ENCODE measurements at regions not wholly inside any gene's neighbourhood (a gene's known extent, or its start where the extent isn't known, plus 50 kb on each side); places are given as distances from the start of the nearest gene placed in this dataset.
"Not testable (repeated sequence)": the region's sequence is repeated elsewhere in the genome, so short reads cannot be mapped to it uniquely, and the experiment has no call there.

DNA sequence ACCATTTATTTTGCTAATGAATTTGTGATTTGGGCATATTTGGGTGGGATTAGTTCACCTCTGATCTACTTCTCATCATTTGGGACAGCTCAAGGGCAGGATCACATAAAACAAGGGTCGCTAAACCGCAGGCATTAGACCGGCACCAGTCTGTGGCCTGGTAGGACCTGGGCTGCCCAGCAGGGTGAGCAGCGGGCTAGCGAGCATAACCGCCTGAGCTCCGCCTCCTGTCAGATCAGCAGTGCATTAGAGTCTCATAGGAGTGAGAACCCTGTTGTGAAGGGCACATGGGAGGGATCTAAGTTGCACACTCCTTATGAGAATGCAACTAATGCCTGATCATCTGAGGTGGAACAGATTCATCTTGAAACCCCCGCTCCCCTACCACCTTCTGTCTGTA lies 785.3 kb downstream of the TRHDE start:
- no peak for DNase-seq

DNA sequence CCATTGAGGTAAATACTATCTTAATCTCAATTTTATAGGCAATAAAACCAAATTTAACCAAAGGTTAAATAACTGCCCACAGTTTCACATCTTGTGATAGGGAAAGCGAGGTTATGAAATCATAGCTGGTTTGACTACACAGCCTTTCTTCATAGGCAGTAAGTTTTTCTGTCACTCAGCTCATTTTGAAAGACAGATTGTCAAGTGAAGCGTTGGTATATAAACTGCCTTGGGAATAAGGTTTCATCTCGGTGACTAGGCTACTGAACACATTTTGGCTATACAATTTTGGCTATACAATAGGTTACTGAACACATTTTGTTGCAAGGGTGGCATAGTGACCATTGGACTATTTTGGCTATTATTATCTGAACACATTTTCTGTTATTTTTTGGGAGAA lies 793.7 kb downstream of the TRHDE start:
- DNase-seq: no peak

DNA sequence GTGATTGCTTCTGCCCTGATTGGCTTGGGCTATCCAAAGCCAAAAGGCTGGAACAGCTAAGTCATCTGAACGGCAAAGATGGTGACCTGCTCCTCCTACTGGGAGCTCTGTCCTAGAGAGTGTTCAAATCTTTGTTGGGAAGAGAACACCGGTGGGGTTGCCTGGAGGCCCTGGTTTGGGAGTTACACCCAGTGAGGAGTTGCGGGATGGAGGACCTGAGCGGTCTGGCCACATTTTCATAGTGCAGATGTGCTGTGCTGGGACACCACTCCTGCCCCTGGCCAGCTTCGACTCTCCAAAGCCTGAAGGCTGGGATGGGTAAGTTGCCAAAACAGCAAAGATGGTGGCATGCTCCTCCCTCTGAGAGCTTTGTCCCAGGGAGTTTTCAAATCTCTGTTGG lies 795.4 kb downstream of the TRHDE start:
- DNase-seq: no peak

DNA sequence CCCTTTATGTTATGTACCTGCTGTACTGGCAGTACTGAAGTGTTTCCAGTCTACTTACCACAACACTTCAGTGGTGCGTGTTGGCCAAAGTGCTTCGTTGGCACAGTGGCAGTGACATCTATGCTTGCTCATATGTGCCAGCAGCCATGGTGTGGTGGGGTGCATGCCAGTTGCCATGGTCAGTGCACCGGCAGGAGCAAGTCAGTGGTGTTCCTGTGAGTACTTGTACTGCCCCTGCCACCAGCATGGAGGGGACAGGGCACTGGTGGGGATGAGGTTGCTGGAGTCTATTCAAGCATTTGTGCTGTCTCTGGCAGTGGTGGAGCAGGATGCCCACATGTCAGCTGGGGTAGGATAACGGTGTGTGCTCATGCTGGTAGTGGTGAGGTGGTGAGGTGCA lies 800.0 kb downstream of the TRHDE start:
- no peak for DNase-seq

DNA sequence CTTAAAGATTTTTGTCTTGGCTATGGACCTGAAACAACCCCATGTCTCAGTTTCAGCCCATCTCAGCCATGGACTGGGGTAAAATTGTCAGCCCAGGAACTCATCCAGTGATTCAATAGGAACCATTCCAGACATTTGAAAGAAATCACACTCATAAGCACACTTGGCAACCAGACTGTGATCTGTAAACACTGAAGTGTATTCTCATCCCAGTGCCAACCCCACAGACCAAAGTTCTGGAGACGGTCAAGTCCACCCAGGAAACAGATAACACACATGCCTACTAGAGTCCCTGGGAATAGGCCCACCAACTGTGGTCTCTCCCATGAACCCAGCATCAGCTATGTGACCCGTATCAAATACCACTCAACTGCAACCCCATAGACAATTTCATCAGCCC lies 804.6 kb downstream of the TRHDE start:
- DNase-seq: no peak

GRCh38 chr12:73083736-73084135 lies 811.6 kb downstream of the TRHDE start:
- no peak for DNase-seq

DNA sequence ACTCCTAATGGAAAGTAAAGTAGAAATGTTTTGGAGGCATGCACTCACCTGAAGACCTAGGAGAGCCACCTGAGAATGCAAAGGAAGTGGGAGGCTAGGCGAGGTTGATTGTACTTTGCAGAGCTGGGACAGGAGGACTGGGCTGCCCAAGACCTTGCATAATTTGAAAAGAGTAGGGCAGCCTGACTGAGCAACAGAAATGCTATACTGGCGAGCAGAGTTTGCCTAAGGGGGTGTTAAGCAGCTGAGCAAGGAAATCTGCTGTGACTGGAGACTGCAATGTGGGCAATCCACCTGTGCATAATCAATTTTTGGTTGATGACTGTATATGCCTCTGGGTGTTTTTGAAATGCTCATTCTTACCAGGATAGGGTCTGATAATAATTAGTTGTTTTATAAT lies 834.1 kb downstream of the TRHDE start:
- DNase-seq: no peak

DNA sequence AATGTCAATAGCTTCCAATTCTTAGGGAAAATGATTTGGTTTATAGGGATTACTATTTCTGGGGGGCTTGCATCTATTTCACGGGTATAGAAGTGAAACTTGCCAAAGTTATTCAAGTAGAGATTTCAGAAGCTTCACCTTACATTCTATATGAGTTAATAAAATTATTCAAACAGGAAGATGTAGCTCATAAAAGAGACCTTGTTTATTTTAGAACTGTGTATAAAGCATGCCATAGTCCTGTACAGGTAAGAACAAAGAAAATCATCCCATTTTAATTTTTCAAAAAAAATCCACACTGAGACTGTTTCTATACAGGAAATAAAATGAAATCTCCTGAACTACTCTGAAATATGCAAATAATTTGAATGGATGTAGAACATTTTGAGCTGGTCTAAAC lies 834.7 kb downstream of the TRHDE start:
- no peak for DNase-seq

DNA sequence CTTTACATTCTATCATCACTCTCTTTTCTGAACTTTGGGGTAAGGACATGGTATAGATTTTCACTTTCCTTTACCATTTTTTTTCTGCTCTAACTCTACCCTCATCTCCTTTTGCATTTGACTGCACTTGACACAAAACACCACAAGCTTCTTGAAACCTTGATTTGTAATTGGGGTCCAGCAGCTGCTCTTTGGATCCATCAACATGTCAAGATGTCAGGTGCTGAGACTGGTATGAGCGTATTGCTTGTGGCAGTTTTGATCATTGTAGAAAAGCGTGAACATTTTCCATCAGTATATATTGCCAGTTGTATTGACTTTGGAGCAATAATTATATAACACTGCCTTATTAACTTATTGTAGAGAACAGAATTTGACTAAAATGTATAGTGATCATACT lies 838.6 kb downstream of the TRHDE start:
- DNase-seq: no peak

- no peak for DNase-seq
Measured at GRCh38 chr12:73112035-73112816, 840.1 kb downstream of the TRHDE start.

DNA sequence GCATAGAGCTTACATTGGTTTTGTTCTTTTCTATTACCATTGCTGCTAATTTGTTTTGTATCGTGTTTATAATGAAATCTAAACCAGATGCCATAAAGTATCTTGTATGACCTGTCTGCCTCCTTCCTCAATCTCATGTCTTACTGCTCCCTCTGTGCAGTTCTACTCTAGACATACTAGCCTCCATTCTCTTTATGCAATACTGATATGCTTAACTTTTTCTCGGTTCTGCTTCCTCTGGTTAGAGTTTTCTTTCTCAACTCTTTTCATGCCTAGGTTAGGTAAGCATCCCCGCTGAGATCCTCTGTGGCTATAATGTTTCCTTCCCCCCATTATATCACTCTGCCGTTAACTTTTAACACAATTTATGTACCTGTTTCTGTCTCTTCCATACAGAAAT lies 852.3 kb downstream of the TRHDE start:
- DNase-seq: no peak

DNA sequence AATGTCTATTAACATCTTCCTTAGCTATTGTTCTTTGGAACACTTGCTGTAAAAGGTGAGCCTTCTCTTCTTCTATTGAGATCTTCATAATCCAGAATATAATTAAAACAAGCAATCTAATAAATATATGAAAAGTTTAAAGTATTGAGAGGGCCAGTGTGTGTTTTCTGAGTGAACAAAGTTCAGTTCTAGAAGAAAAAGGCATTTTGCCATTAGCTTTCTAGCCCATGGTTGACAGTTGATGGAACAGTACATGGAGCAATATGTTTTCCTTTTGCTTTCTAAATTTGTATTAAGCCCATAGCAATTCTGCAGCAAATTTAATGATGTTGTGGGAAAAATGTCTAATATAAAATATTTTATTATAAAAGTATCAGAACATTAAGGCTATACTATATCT lies 853.0 kb downstream of the TRHDE start:
- DNase-seq: no peak

- DNase-seq: no peak
Measured at GRCh38 chr12:73136386-73136785, 864.2 kb downstream of the TRHDE start.

GRCh38 chr12:73139642-73140041 lies 867.5 kb downstream of the TRHDE start:
- not testable (repeated sequence) for DNase-seq

DNA sequence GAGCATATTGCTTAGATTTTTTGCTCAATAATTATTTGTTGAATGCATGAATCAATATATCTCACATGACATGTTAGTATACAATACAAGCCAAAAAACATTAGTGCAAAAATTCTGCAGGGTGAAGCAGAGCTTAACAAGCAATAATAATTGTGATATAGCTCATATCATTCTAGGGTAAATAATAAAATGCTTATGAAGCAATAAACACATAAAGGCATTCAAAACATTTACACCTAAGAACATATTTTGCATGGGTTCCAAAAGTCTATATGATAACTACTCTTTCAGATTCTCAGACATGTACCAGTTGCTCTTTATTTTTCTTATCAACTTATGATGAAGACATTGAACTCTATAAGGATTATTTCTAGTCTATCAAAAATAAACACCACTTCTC lies 886.2 kb downstream of the TRHDE start:
- DNase-seq: no peak

- no peak for DNase-seq
Measured at GRCh38 chr12:73159954-73160353, 887.8 kb downstream of the TRHDE start.

GRCh38 chr12:73161970-73162369 lies 889.8 kb downstream of the TRHDE start:
- DNase-seq: no peak

GRCh38 chr12:73180734-73181133 lies 908.6 kb downstream of the TRHDE start:
- DNase-seq: no peak

DNA sequence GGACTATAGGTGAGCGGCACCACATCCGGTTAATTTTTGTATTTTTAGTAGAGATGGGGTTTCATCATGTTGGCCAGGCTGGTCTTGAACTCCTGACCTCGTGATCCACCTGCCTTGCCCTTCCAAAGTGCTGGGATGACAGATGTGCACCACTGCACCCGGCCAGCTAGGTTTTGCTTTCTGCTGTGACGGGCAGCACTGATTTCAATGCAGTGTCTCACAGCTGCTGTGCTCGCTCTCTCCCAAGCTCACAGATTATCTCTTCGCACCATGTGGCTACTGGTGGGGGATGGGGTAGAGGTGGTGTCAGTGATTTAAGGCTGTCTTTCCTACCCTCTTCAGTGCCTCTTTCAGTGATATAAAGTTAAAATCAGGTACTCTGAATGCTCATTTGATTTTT lies 909.1 kb downstream of the TRHDE start:
- no peak for DNase-seq

GRCh38 chr12:73185403-73185802 lies 913.2 kb downstream of the TRHDE start:
- no peak for DNase-seq

DNA sequence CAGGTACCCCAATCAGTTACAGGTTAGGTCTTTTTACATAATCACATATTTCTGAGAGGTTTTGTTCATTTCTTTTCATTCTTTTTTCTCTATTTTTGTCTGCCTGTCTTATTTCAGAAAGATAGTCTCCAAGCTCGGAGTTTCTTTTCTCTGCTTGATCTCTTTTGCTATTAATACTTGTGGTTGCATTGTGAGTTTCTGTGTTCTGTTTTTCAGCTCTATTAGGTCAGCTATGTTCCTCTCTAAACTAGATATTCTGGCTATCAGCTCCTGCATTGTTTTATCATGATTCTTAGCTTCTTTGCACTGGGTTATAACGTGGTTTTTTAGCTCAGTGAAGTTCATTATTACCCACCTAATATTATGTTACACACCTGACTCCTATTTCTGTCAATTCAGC lies 914.1 kb downstream of the TRHDE start:
- DNase-seq: no peak

GRCh38 chr12:73187765-73188164 lies 915.6 kb downstream of the TRHDE start:
- DNase-seq: no peak

DNA sequence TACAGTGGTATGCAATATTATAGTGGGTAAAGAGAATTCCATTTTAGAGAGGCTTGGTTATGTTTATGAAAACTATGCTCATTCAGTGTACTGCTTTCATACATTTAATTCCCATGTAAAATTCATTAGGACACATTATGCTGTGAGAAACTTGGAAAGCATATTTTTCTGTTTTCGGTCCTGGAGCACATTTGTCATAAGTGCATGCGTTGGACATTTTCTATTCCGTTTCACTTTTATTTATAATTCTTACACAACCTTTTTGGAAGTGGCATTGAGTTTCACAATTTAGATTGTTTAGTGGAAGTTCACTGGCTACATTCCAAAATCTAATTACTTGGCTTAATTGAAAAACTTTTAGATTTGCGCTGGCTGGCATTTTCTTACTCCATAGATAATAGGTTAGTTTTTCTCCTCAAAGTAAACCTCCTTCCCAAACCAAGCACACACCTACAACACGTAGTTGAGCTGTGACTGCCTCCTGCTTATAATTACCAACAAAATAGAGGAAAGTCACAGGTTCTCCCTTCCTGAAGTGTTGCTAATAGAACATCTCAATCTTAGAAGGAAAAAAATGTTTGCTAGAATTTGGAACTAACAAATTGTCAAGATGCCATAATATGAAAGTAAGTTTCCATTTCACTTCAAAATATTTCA lies 938.5 kb downstream of the TRHDE start:
- DNase-seq: no peak

GRCh38 chr12:73220951-73221350 lies 948.8 kb downstream of the TRHDE start:
- no peak for DNase-seq

GRCh38 chr12:73221398-73221797 lies 949.2 kb downstream of the TRHDE start:
- no peak for DNase-seq
